GM12878 (cell line): ENCODE measurements at regions not wholly inside any gene's neighbourhood (a gene's known extent, or its start where the extent isn't known, plus 50 kb on each side); places are given as distances from the start of the nearest gene placed in this dataset.

Experiments
- ATF2 ChIP-seq: IDR thresholded peaks from 2 replicates; pipeline ENCODE4 v1.6.1; 2012; ENCODE audit warnings: low read length, inconsistent platforms
- CHD2 ChIP-seq: IDR thresholded peaks from 2 replicates; pipeline ENCODE4 v1.6.1; 2011; ENCODE audit warnings: low read depth, low read length, improper control_type of control experiment, borderline replicate concordance
- CTCF ChIP-seq, 3 experiments: IDR thresholded peaks in 2 of 3; conservative IDR thresholded peaks in 1 of 3; 2 replicates each; pipeline ENCODE4 v1.5.1; 2011; ENCODE audit warnings: low read depth in 3 of 3, low read length in 3 of 3, mild to moderate bottlenecking in 3 of 3, control low read depth in 2 of 3, moderate library complexity in 2 of 3, inconsistent platforms in 1 of 3, mixed read lengths in 1 of 3; ENCODE audit not compliant: control insufficient read depth in 2 of 3, insufficient read depth in 1 of 3; ENCODE audit errors: extremely low read depth in 1 of 3
- EZH2 ChIP-seq: IDR thresholded peaks from 2 replicates; pipeline ENCODE4 v1.6.1; 2012; ENCODE audit warnings: low read depth, mild to moderate bottlenecking, control low read depth, inconsistent platforms, low read length, borderline replicate concordance; ENCODE audit not compliant: control insufficient read depth
- IKZF1 ChIP-seq: fragments of 450-650 bp; conservative IDR thresholded peaks from 2 replicates; pipeline ENCODE4 v1.6.1; 2017; ENCODE audit warnings: antibody characterized with exemption, mild to moderate bottlenecking
- POLR2A ChIP-seq: IDR thresholded peaks from 2 replicates; pipeline ENCODE4 v1.6.1; 2011; ENCODE audit warnings: low read depth, mild to moderate bottlenecking, low read length
- POLR2AphosphoS5 ChIP-seq: IDR thresholded peaks from 2 replicates; pipeline ENCODE4 v1.6.1; 2011; ENCODE audit warnings: mild to moderate bottlenecking, low read length, inconsistent platforms
- SIN3A ChIP-seq: IDR thresholded peaks from 2 replicates; pipeline ENCODE4 v1.6.1; 2012; ENCODE audit warnings: low read depth, low read length, improper control_type of control experiment
- SMC3 ChIP-seq: IDR thresholded peaks from 2 replicates; pipeline ENCODE4 v1.6.1; 2011; ENCODE audit warnings: low read length, improper control_type of control experiment, borderline replicate concordance
- TAF1 ChIP-seq: IDR thresholded peaks from 2 replicates; pipeline ENCODE4 v1.6.1; 2011; ENCODE audit warnings: mild to moderate bottlenecking, low read depth, low read length, borderline replicate concordance
- TBL1XR1 ChIP-seq: IDR thresholded peaks from 2 replicates; pipeline ENCODE4 v1.6.1; 2012; ENCODE audit warnings: low read depth, low read length, improper control_type of control experiment
- ZNF207 ChIP-seq: fragments of 450-650 bp; IDR thresholded peaks from 2 replicates; pipeline ENCODE4 v1.6.1; 2014; ENCODE audit warnings: antibody characterized with exemption, mild to moderate bottlenecking, borderline replicate concordance

- TF ChIP-seq CTCF (IDR thresholded peaks at IDR 0.05 in 2 of 3, conservative IDR thresholded peaks at IDR 0.05 in 1 of 3; ENCODE audit: control insufficient read depth in 2 of 3, extremely low read depth in 1 of 3, insufficient read depth in 1 of 3, low read depth in 3 of 3, low read length in 3 of 3) (no peak), POLR2AphosphoS5 (no peak), IKZF1 (no peak), CHD2 (no peak), SIN3A (no peak), TAF1 (no peak), ATF2 (no peak), POLR2A (no peak), TBL1XR1 (no peak), SMC3 (no peak), EZH2 (no peak), ZNF207 (no peak)
These were observed 410.6 kb upstream of the UBE2E2 start for GRCh38 chr3:22792533-22792932.
